Stimulated activated CD4-positive, alpha-beta T cell treated with anti-CD3 and anti-CD28 coated beads, Interleukin-4, amount 100 ng/mL, for 48 hours (primary cell): ENCODE measurements at regions not wholly inside any gene's neighbourhood (a gene's known extent, or its start where the extent isn't known, plus 50 kb on each side); places are given as distances from the start of the nearest gene placed in this dataset.

ENCODE experiments used
- DNase-seq, 2 donors: peaks; one replicate each; pipeline ENCODE4 v3.0.0-alpha.2; 2020; ENCODE audit warnings: low read depth in 2 of 2

DNA sequence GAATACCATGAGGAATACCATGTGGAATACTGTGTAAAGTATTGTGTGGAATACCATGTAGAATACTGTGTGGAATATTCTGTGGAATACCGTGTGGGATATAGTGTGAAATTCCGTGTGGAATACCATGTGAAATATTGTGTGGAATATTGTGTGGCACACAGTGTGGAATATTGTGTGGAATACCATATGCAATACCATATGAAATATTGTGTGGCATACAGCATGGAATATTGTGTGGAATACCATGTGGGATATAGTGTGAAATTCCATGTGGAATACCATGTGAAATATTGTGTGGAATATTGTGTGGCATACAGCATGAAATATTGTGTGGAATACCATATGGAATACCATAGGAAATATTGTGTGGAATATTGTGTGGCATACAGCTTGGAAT is 135.1 kb upstream of the CHST15 start:
- DNase-seq: no peak

DNA sequence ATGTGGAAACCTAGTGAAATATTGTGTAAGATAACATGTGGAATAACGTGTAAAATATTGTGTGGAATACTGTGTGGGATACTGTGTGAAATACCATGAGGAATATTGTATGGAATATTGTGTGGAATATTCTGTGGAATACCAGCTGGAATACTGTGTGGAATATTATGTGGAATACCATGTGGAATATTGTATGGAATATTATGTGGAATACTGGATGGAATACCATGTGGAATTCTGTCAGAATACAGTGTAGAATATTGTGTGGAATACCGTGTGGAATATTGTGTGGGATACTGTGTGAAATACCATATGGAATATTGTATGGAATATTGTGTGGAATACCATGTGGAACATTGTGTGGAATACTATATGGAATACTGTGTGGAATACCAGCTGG is 134.6 kb upstream of the CHST15 start:
- no peak for DNase-seq

DNA sequence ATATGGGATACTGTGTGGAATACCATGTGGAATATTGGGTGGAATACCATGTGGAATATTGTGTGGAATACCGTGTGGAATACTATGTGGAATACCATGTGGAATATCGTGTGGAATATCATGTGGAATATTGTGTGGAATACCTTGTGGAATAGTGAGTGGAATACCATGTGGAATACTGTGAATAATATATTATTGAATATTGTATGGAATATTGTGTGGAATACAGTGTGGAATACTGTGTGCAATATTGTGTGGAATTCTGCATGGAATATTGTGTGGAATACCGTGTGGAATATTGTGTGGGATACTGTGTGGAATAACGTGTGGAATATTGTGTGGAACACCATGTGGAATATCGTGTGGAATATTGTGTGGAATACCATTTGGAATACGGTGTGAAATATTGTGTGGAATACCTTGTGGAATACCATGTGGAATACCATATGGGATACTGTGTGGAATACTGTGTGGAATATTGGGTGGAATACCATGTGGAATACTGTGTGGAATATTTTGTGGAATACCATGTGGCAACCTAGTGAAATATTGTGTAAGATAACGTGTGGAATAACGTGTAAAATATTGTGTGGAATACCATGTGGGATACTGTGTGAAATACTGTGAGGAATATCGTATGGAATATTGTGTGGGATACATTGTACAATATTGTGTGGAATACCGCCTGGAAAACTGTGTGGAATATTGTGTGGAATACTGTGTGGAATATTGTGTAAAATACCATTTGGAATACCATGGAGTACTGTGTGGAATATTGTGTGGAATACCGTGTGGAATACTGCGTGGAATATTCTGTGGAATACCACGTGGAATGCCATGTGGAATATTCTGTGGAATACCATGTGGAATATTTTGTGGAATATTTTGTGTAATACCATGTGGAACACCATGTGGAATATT is 133.9 kb upstream of the CHST15 start:
- DNase-seq: no peak

DNA sequence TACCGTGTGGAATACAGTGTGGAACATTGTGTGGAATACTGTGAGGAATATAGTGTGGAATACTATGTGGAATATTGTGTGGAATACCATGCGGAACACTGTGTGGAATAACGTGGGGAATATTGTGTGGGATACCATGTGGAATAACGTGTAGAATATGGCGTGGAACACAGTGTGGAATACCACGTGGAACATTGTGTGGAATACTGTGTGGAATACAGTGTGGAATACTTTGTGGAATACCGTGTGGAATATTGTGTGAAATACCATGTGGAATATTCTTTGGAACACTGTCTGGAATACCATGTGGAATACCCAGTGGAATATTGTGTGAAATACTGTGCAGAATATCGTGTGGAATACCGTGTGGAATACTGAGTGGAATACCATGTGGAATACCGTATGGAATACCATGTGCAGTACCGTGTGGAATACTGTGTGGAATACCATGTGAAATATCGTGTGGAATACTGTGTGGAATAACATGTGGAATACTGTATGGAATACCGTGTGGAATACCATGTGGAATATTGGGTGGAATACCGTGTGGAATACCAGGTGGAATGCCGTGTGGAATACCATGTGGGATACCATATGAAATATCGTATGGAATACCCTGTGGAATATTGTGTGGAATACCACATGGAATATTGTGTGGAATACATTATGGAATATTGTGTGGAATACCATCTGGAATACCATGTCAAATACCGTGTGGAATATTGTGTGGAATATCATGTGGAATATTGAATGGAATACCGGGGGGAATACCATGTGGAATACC is 133.1 kb upstream of the CHST15 start:
- DNase-seq: no peak

DNA sequence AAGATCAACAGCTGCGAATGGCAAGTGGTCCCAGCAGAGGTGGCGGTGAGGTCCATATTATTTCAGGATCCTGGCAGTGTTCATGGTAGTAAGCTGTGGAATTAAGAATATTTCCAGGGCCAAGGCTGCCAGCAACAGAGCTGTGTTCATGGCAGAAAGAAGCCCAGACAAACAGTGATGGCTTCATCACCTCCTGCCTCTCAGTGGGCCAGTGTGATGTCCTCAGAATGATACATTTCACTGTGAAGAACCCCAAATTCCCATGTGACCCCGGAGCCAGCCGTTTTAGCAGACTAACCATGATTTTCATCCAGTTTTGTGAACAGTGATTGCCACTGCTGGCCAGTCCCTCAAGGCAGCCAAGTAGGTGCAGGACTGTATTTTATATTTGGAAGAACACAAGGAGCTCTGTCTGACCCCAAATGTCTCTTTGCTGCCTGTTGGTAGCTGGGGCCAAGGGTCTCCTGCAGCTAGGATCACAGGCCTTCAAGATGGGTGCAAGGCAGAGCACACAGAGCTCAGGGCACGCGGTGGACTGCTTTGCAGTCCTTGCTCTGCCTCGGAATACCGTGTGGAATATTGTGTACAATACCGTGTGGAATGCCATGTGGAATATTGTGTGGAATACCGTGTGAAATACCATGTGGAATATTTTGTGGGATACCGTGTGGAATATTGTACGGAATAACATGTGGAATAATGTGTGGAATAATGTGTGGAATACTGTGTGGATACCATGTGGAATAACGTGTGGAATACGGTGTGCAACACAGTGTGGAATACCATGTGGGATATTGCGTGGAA is 132.3 kb upstream of the CHST15 start:
- DNase-seq: peak in 1 of 2 donors; percentile 17

DNA sequence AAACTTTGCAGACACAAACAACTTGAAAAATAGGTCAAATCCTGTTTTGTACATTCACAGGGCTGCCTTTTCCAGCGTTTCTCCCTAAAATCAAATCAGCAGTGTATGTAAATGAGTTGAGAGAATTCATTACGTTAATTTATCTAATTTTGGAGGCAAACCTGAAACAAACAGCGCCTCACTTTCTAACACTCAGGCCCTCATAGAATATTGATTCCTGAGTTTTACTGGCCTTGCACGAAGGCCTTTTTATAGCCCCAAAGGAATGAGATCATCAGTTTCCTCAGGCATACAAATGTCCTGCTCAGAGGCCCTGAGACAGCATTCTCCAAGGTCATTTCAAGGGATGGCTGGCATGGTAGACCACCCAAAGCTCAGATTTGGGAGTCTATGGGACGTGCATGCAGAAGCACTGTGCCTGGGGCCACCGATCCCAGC is 131.7 kb upstream of the CHST15 start:
- DNase-seq: no peak

DNA sequence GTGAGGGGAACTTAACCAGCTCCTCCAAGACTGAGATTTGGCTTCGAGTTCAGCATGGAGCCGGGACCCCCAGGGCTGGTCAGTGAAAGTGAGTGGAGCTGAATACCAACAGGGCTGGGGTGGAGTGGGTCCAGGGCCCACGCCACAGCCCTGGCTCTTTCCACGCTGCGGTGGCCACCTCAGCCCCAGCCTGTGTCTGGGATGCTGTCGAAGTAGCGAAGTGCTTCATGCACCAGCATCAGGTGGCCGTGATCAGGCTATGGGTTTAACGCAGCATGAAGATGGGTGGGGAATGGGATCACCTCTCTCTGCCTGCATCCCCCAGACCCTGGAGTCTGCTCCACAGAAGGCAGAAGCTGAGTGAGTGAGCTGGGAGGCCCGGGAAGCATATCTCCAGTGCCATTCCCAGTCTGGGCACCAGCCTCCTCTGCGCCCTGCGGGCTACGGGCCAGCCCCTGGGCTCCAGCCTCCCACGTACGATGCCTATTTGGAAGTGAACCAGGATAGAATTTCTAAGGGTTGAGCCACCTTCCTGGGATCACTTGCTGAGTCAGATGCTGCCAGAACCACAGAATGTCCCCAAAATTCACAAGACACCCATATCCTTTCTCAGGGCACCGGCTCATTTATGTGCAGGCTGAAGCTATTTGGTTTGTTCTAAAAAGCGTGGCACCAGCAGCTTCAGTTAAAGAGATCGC is 131.1 kb upstream of the CHST15 start:
- DNase-seq: no peak

DNA sequence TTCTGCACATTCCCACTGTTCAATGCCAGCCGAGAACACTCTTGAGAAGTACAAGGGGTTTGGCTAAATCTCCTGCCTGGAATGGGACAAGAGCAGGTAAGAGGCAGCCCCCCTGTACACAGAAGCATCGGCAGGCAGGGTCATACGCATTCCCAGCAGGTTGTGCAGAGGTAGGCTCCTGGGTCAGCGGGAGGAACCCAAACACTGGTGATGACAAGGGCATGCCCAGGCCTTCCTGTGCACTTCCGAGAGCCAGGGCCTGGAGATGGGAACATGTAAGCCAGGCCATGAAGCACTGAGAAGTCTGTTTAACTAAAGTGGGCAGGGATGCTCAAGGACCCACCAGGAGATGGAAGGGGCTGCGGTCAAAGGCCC is 130.3 kb upstream of the CHST15 start:
- DNase-seq: no peak

DNA sequence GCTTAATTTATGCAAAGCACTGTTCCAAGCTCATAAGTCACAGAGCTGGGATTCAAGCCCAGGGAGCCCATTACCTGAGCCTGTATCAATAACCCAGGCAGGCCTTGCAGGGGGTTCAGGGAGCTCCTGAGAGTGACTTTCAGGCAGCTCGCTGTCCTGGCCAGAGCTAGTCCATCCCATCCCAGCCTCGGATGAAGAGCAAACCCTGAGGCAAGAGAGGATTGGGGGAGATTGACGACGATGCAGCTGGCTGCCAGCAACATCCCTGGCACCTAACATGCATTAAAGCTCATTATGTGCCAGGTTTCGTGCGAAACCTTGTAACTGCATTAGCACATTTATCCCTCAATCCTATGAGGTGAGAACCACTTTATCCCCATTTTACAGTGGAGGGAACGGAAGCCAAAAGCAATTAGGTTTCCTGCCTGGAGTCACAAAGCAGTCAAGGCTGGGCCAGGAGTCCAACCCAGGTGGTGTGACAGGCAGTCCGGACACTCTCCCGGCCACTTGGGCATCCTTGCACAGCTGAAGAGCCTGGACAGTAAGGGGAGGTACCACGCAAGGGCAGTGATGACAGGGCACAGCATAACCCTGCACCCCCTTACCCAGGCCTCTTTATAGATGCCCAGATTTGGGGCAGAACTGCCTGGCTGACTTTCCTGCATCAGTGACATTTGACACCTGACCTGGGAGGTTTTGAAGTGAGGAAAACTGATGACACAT is 129.8 kb upstream of the CHST15 start:
- DNase-seq: no peak

DNA sequence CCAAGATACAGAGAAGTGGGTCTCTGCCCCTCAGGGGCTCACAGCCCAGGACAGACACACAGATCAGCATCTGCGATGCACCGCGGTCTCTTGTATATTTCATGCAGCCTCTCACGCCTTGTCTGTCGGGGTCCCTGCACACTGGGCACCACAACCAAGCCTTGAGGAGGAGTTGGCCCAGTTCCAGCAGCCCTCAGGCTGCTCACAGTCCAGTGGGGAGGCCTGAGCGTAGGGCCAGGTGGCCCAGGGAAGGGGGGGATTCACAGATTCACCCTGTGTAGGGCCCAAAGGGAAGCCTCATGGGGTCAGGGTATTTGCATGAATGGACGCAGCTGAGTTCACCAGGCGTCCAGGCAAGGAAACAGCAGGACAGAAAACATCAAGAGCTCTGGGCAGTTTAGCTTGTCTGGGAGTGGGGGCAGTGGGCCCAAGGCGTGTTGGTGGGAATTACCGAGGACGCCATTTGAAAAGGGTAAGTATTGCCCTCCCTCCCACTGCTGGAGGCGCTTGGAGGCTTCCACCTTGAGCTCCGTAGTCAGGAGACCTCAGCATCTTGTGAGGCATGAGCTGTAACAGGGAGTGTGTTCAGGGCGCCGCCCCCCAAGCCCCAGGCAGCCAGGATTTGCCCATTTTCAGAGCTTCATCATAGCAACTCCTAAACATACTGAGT is 129.1 kb upstream of the CHST15 start:
- no peak for DNase-seq

DNA sequence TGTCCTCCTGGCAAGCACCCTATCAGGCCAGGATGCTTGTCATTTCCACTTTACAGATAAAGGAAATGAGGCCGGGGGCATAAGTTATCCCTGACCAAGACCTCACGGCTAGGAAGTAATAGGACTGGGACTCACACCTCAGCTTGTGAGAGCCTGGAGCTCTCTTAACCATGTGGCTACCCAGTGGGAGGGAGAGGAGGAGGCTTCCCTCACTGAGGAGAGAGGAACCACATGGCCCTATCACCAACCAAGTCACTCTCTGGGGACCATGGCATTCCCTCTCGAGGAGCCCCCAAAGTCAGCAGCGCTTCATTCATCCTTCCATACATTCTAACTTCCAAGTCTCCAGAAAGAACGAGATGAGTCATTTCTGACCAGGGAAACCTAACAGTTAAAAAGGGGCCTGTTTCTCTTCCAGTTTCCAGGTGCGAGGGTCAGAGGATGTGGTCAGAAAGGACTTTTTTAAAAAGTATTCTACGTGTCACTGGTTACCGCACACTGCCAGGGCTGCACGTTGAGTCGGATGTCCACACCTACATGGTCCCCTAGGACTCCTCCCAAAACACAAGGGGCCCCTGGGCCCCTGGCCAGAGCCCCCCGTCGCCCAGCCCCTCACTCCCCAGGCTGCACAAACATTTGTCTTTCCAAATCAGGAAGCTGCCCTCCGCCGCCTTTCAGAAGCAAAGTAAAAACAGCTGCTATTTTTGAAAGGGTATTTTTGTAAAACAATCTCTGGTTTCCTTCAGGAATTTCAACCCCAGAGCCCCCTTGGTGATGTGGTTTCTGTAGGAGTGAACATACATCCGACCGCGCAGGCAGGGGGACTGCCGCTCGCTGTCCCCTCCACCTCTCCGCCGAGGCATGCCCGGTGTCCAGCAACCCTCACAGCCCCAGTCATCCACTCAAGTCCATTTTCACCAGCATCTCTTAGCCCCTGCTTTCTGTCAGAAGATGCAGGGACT is 128.2 kb upstream of the CHST15 start:
- DNase-seq: no peak

DNA sequence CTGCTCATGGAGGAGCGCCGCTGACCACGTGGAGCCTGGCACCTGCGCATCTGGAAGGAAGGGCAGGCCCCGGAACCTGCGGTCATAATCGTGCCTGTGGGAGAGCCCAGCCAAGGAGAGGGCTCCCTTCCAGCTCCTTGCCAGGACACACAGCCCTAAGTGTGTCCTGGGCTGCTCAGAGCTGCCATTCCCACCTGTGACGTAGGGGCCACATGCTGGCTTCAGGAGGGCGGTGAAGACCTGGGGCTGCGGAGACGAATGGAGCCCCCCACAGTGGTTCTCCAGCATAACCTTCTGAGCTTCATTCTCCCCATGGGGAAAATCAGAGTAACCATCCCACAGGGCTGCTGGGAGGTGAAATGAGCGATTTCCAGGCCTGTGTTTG is 127.6 kb upstream of the CHST15 start:
- DNase-seq: no peak

DNA sequence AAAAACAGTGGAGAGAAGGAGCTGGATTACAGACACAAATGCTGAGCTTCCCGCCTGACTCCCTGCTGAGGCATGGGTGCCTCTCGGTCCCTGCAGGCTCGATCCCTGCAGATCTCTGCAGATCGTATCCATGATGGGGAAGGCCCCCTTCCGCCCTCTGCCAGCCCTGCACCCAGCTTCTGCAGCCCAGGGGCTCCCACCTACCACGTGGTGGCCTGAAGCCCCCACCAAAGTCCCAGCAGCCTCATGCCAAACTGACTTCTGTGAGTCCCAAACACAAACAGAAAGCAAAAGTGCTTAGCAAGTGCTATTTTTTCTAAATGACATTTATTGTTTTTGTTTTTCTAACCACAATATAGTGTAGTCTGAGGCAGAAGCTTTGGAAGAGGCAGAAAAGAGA is 127.1 kb upstream of the CHST15 start:
- DNase-seq: no peak

DNA sequence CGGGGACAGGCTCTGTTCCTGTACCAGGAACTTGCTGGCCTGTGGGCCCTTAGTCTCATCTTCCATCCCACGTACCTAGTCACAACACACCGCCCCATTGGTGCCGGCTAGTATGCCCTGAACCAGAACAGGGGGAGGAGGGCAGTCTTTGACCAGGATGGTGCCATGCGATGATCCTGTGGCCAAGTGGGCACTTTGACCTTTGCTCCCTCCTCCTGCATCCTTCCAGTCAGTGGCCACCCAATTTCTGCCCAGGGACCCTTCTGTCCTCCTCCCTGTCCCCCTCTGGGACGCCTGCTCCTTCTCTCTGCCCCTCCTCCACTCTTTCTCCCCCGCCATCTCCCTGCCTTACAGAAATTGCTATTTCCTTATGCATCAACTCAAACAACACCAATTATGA is 126.3 kb upstream of the CHST15 start:
- DNase-seq: no peak

DNA sequence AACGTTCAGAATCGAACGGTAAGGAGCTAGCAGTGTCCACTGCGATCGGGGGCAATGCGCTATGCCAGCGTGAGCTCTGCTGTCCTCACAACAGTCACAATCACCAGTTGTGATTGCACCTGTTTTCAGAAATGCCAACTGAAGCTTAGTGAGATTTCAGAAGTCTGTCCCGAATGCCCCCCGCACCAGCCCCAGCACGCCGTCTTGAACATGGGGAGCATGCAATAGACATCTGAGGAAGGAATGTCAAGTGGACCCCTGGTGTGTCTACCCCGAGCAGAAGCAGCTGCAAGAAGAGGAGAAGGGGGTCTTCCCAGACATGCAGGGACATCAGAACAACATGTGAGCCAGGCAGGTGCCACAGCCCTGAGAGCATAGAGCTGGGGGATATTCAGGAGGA is 125.7 kb upstream of the CHST15 start:
- no peak for DNase-seq

DNA sequence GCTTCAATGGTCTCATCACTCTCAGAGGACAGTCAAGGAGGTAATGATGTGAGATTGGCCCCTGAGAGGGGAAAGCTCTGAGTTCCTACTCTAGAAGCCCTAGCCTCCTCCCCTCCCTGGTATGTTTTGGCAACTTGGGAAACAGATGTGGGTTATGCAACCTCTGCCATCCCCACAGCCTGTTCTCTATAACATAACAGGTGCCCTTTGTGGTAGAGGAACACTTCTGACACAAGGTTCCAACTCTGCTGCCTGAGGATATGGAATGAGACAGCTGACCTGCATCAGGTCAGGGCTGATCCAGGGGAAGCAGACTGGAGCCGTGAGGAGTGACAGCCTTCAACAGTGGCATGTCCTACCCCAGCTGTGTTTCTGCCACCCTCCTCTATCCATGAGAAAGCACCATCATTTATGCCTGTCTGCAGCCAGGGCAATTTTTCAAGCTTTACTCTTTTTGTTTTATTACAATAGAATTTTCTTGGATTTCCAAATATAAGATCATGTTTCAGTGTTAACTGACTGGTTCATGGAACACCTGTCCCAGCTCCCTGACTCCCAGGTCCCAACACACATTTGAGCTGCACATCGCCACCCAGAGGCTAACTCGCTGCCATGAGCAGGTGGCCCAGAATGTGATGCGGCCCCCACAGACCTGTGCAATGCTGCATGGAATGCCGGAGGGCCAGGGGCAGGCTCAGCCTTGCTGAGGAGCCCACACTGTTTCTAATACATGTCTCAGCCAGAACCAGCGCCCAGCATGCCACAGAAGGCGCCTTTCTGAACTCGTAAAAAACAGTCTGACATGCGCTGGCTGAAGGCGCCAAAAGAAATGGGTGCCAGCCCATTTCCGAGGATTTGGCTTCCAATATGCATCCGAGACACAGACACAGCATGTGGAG is 124.8 kb upstream of the CHST15 start:
- no peak for DNase-seq

DNA sequence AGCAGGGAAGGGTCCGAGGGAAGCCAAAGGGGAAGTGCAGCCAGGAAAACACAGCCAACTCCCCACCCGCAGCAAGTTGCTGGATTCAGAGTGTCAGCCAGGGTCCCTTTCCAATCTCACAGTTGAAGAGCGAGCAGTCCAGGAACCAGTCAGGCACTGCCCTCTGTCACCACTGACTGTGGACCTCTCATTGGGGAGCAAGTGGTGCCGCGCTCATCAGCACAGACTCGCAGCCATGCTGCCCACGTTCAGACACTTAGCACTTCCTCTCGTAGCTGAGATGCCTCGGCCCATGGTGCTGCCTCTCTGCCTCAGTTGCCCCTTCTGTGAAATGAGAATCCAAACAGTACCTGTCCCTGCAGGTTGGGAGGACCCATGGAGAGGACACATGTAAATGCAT is 123.6 kb upstream of the CHST15 start:
- DNase-seq: no peak
